ENCODE measurements at regions not wholly inside any gene's neighbourhood (a gene's known extent, or its start where the extent isn't known, plus 50 kb on each side); places are given as distances from the start of the nearest gene placed in this dataset.

DNA sequence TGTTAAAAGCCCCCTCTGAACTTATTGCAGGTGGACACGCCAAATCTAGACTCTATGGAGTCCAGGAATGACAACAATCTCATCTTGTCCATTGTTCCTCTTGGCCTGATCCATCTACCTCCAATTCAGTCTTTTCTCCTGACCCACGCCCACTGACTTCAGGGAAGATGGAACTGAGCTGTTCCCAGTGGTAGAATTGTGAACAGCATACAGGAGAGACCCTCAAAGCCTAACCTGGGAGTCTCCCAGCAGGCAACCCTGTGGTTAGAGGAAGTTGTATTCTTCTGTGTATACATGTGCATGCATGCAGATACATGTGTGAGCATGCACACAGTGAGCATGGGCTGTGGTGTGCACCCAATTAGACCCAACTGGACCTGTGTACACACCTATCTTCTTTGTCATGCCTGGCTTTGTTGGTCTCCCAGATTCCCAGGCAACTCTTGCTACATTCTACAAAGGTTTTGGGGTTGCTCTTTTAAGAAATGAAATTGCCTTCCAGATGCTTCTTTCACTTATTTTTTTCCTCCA lies 286.0 kb downstream of the ZSWIM6 start:
- no peak for DNase-seq
- H3K36me3 ChIP-seq = no peaks in the 10 kb centered on the region
- H3K4me3 ChIP-seq = no peak overlapping the region
- H3K9me3 ChIP-seq (replicated peaks) = no peaks in the 10 kb centered on the region
- H3K4me1 ChIP-seq = no peaks in the 10 kb centered on the region
- no peaks in the 10 kb centered on the region for H3K27me3 ChIP-seq
- H3K27ac ChIP-seq = no peak overlapping the region

DNA sequence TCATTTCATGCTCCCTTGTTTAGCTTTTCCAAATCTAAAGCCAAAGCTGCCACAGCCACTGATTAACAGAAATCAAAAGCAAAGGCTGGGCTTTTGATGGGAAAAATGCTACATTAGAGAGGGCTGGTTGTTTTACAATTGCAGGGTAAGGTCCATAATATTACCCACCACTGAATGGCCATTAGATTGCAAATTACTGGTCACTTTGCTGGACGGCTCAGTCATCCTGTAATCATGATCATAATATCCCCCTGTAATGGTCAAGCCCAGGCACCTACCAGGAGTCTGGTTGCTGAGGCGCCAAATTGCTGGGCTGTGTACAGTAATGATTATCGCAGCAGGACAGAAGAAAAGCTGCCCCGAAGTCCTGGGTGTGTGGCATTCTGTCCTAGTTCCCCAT lies 286.5 kb downstream of the ZSWIM6 start:
- Histone ChIP-seq H3K4me1 (no peaks in the 10 kb centered on the region), H3K9me3 (replicated peaks) (no peaks in the 10 kb centered on the region), H3K36me3 (no peaks in the 10 kb centered on the region), H3K27me3 (no peaks in the 10 kb centered on the region), H3K4me3 (no peak overlapping the region), H3K27ac (no peak overlapping the region)
- no peak for DNase-seq

DNA sequence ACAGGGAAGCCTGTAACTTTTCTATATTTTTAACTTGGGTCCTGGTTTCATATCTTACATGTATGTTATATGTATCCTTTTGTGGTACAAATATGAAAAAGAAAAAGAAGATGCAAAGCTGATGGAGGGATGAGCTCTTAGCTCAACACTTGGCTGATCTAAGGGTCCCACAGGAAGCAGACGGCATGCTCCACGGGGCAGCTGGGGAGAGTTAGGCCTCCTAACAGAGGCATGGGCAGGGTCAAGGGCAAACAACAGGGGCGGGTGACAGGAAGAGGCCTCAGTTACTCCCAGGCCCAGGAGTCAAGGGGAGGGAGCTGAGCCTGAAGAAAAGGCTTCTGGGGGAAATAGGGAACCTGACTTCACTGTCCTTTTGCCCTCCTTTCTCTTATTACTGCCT lies 287.2 kb downstream of the ZSWIM6 start:
- Histone ChIP-seq H3K4me1 (no peaks in the 10 kb centered on the region), H3K4me3 (no peak overlapping the region)
- no peak for DNase-seq

DNA sequence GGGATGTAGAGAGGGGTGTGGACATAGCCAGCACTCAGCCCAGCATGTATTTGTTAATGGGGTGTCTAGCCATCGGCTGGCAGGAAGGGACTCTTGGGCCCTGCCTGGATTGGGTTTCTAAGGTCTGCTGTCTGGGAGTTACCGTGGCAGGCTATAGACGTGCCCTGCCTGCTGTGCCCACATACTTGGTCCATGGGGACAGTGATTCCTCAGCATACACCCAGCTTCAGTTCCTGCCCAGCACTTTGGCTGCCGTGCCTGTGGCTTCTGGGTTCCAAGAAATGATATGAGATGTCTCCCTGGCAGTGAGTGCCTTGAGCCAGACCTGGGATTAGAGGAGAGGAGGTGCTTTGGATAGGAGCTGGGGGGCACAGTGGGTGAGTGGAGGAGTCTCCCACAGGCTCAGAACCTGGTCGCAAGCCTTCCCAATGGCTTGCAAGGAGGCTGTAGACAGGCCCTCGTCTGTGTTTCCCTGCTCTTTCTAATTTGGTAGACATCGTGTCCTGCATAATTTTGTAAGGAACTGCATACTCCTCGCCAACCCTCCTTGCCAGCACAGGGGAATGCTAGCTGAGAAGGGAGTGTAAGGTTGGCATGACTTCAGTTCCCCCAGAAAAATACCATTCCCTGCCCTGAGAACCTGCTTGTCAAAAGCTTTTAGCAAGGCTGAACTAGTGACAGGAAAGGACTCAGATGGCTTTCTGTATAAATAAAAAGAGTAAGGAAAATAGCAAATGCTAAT lies 287.9 kb downstream of the ZSWIM6 start:
- Histone ChIP-seq H3K4me1 (no peaks in the 10 kb centered on the region), H3K4me3 (no peak overlapping the region), H3K36me3 (no peaks in the 10 kb centered on the region), H3K9me3 (replicated peaks) (no peaks in the 10 kb centered on the region), H3K27ac (no peak overlapping the region), H3K27me3 (no peaks in the 10 kb centered on the region)
- DNase-seq = no peak

More for the DNA sequence above, 287.2 kb downstream of the ZSWIM6 start:
- Histone ChIP-seq H3K9me3 (replicated peaks) (no peaks in the 10 kb centered on the region), H3K27ac (no peak overlapping the region), H3K27me3 (no peaks in the 10 kb centered on the region), H3K36me3 (no peaks in the 10 kb centered on the region)

DNA sequence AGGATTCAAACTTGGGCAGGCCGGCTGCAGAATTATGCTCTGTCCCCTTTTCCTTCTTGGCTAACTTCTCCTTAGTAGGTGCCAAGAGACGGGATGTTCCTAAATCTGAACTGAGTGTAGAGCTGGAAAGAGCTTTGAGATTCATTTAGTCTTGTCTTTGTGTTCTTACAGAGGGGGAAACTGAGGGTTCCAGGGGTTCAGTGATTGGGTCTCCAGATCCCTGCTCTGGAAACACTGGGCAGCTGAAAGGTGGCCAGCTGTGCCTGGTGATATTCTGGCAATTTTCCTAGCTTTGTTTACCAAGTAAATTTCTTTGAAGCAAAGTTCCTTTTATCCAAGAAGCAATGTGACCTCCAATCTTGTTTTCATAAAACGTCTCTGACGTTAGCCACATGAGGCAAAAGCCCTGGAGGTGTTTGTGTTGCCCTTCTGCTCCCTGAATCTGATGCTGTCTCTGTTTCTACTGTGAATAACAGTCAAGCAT lies 288.7 kb downstream of the ZSWIM6 start:
- Histone ChIP-seq H3K36me3 (no peaks in the 10 kb centered on the region), H3K4me3 (no peak overlapping the region), H3K27me3 (no peaks in the 10 kb centered on the region), H3K27ac (no peak overlapping the region), H3K9me3 (replicated peaks) (no peaks in the 10 kb centered on the region), H3K4me1 (no peaks in the 10 kb centered on the region)
- no peak for DNase-seq

DNA sequence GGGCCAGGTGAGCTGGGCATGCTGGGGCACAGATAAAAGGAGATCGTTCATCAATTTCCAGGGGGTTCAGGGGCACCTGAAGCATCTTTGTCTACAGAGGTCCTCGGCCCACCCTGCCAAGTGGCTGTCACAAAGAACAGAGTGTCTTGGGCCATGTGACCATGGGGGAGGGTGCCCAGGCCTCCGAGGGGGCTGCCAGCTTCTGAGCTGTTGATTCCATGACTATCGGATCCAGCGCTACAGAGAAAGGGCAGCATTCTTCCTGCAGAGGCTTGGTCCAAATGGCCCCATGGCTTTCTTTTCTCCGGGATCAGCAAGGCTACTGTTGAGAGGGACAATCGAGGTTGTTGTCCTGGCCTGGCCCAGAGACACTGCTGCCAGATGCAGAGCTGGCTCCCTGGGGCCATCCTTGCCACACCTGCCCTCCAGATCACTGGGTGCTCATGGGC lies 289.2 kb downstream of the ZSWIM6 start:
- Histone ChIP-seq H3K4me1 (no peaks in the 10 kb centered on the region), H3K27me3 (no peaks in the 10 kb centered on the region), H3K36me3 (no peaks in the 10 kb centered on the region), H3K9me3 (replicated peaks) (no peaks in the 10 kb centered on the region), H3K27ac (no peak overlapping the region), H3K4me3 (no peak overlapping the region)
- DNase-seq = no peak

DNA sequence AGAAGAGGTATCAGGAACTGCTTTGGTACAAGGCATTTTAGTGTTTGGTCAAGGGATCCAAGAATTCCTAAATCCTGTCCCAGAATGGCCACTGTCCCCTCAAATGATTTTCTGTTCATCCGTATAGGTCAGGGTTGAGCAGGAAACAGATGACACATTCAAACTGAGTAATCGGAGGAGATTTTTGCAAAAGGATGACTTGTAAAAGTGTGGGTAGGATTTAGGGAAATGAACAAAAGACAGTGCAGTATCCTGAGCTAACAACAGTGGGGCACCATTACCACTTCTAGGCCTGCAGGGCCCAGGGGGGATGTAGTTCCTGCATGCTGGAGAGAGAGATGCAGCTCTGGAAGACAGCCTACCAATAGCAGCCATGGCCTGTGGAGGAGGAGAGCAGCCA lies 290.1 kb downstream of the ZSWIM6 start:
- Histone ChIP-seq H3K4me1 (no peaks in the 10 kb centered on the region), H3K4me3 (no peak overlapping the region), H3K9me3 (replicated peaks) (no peaks in the 10 kb centered on the region), H3K27me3 (no peaks in the 10 kb centered on the region), H3K27ac (no peak overlapping the region), H3K36me3 (no peaks in the 10 kb centered on the region)
- no peak for DNase-seq

DNA sequence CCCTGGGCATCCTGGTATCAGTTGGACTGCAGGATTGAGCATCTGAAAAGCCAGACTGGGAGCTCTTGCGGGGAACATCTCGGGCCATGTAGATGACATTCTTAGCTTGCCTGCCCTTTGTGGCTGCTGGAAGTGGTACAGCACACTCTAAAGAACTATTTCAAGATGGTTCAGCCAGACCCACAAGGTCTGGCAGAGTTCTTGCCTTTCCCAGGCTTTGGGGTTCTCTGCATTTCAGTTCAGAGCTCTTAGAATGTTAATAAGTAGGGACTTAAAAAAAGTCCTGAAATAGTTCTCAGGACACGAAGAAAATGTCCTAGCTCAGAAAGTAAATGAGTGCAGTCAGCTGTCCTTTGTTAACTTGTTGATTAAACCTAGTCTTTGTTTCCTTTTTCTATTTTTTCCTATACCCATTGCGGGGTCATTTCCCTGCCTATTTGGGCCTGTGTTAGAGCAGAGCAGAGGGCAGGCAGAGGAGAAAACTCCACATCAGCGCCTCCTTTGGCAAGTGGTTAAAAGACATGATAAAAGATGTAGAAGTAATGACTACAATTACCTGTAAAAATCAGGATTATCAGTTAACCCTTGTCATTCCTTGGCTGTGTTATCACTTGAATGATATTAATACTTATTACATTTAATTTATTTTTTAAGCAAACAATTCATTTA lies 291.5 kb downstream of the ZSWIM6 start:
- no peaks in the 10 kb centered on the region for H3K36me3 ChIP-seq
- H3K4me3 ChIP-seq = no peak overlapping the region
- DNase-seq = no peak
- no peaks in the 10 kb centered on the region for H3K4me1 ChIP-seq
- no peaks in the 10 kb centered on the region for H3K27me3 ChIP-seq
- H3K9me3 ChIP-seq (replicated peaks) = no peaks in the 10 kb centered on the region
- no peak overlapping the region for H3K27ac ChIP-seq

DNA sequence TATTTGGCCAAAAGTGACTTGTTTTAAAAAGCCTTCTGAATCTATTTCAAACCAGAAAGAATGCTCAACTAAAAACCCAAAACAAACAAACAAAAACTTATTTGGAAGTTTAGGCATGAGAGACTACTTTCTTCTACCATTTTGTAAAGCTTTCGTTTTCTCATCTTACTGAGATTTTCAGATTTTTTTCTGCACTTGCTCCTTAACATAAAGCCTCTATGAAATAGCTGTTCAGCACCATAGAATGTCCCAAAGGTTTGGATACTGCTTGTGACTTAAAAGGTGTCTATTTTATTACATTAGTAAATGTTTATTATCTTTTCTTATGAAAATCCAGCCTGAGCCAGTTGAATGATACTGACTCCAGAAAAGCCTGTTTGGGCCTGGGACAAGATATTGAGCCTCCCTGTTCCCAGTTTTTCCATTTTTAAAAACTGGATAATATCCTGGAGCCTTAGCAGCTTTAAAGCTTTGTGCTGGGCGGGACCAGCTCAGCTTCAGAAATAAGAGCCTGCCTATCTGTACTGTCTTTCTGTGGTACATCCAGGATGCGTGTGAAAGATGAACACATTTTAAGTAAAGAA lies 292.6 kb downstream of the ZSWIM6 start:
- Histone ChIP-seq H3K4me1 (no peaks in the 10 kb centered on the region), H3K4me3 (no peak overlapping the region), H3K27ac (no peak overlapping the region), H3K27me3 (no peaks in the 10 kb centered on the region), H3K36me3 (no peaks in the 10 kb centered on the region), H3K9me3 (replicated peaks) (no peaks in the 10 kb centered on the region)
- DNase-seq = no peak

DNA sequence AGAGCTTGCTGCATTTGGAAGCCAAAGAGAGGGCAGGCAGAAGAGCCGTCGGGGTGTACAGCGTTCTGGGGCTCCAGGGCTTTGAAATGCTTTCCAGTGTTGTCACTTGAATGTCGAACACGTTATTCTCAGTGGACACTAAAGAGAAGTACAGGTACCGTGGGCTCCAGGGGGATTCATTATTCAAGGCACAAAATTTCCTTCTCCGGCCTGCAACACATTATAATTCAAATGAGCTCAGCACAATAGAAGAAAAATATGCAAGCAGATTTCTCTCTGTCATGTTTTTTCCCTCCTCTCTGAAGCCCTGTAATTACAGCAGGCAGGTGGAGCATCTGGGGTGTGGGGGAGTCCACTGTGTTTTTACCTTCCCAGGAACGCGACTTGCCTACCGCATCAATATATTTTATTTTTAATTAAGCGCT lies 293.1 kb downstream of the ZSWIM6 start:
- Histone ChIP-seq H3K27ac (no peak overlapping the region), H3K36me3 (no peaks in the 10 kb centered on the region), H3K4me1 (no peaks in the 10 kb centered on the region), H3K27me3 (no peaks in the 10 kb centered on the region), H3K9me3 (replicated peaks) (no peaks in the 10 kb centered on the region), H3K4me3 (no peak overlapping the region)
- DNase-seq = no peak

DNA sequence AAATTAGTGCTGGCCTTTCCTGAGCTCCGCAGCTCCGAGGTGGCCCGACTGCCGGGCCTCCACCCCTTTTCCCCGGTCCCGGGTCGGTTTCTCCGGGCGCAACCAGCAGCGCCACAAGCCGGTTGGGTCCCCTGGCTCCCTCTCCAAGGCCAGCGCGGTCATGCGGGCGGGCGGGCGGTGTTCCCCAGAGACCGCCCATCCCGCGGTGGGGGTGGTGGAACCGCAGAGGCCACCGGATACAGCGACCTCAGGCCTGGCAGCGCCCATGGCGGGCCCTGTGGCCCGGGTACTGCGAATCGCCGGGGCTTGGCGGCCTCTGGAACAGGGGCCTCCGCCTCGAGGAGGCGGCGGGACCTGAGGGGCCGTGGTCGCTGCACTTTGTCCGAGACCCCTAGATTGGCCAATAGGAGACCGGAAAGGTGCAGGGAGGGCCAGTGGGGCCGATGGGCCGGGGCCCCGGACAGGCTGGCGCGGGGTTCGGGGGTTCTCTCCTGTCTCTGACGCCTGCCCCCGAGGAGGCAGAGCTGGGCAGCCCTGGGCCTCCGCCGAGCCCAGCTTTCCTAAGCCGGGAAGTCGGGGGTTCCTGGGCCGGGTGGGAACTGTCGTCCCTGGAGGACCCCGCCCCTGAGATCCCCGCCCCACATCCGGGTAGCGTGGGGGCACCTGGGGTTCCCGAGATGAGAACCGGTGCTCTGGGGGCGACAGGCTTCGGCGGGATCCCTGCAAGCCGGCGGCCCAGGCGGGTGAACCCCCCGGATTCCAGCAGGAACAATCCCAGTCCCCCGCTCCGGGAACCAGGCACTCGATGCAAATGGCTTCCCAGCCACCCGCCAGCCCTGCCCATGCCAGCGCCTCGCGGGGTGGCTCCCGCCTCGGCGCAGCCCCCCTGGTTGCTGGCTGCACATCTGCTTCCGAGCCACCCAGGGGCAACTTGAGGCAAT lies 293.9 kb downstream of the ZSWIM6 start:
- no peak for DNase-seq
- H3K4me3 ChIP-seq = no peak overlapping the region

DNA sequence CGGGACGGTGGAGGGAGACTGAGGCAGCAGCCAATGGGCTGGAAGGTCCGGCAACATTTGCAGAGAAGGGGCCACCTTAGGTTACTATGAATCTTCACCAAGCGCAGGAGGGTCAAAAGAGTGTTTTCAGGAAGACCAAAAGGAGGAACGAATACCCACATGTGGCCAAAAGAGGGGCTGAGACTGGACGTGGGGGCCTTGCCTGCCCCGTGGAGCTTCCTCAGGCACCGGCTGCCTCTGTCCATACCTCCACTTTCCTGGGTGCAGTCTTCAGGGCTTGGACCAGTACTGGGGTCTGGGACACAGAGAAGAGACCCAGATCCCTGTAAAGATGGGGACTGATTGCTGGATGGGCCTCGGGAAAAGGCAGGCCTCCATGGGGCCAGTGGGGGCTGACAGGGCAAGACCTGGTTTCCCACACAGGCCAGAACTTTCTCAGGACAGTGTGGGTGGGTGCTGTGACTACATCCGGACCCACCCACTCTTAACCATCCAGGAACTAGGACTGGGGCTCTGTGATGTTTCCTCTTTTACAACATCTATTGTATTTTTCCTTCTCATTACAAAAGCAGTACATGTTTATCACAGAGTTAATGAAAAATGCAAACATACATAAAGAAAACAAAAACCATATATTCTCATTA lies 294.7 kb downstream of the ZSWIM6 start:
- Histone ChIP-seq H3K4me3 (no peak overlapping the region), H3K4me1 (peaks cover 2% of the 10 kb centered on the region; the same call in 1 of the 2 replicates), H3K27ac (no peak overlapping the region), H3K9me3 (replicated peaks) (no peaks in the 10 kb centered on the region), H3K36me3 (no peaks in the 10 kb centered on the region), H3K27me3 (no peaks in the 10 kb centered on the region)
- DNase-seq = no peak

More for the DNA sequence above, 293.9 kb downstream of the ZSWIM6 start:
- Histone ChIP-seq H3K27ac (no peak overlapping the region), H3K4me1 (no peaks in the 10 kb centered on the region; the same call in 1 of the 2 replicates), H3K36me3 (no peaks in the 10 kb centered on the region), H3K9me3 (replicated peaks) (no peaks in the 10 kb centered on the region), H3K27me3 (no peaks in the 10 kb centered on the region)

DNA sequence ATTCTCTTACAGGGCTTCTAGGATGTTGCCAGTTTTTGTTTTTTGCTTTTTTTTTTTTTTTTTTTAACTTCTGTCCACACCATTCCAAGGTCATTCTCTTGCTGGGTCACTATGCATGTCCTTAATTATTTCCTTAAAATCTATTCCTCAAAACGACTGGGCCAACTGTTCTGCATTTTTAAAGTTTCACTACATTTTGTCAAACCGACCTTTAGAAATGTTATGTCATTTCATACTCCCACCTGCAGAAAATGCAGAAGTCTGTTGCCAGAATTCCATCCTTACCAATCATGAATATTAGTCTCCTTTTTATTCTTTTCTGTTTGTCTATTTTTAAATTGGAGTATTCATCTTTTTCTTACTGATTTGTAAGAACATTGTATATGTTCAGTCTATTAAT lies 295.5 kb downstream of the ZSWIM6 start:
- no peak for DNase-seq
- Histone ChIP-seq H3K4me1 (peaks cover 10% of the 10 kb centered on the region), H3K36me3 (no peaks in the 10 kb centered on the region), H3K27ac (no peak overlapping the region), H3K9me3 (replicated peaks) (no peaks in the 10 kb centered on the region), H3K27me3 (no peaks in the 10 kb centered on the region), H3K4me3 (no peak overlapping the region)

DNA sequence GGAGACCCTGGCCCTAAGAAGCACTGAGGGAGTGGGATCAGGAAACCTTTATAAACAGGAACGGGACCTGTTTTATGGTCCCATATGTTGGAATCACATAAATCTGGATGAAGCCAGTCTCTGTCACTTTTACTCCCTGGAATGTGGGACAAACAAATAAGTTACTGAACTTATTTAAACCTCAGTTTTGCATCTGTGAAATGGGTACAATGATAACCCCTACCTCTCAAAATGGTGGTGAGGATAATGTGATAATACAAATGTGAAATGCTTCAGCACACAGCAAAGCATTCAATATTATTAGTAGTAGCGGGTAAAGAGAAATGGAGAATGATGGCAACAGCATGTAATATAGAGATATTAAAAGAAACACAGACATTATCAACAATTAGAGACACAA lies 298.9 kb downstream of the ZSWIM6 start:
- no peak overlapping the region for H3K27ac ChIP-seq
- H3K4me3 ChIP-seq = peak overlapping the region; percentile 49
- DNase-seq = no peak
- H3K9me3 ChIP-seq (replicated peaks) = no peaks in the 10 kb centered on the region; the same call in 1 of the 2 replicates
- H3K4me1 ChIP-seq = peaks cover 18% of the 10 kb centered on the region
- no peaks in the 10 kb centered on the region for H3K36me3 ChIP-seq
- H3K27me3 ChIP-seq = no peaks in the 10 kb centered on the region
